BLaER1 treated with 17β-estradiol and CSF1 and Interleukin-3, amounts not matched to agents 10 nM and 100 nM (cell line): ENCODE measurements at regions not wholly inside any gene's neighbourhood (a gene's known extent, or its start where the extent isn't known, plus 50 kb on each side); places are given as distances from the start of the nearest gene placed in this dataset.

ENCODE experiments used
- H3K27ac ChIP-seq, 11 experiments: shearing (Covaris generic); formaldehyde crosslinking; 2 replicates each; pipeline ENCODE4 v1.8.1; 2022
- H3K27me3 ChIP-seq, 11 experiments: shearing (Covaris generic); formaldehyde crosslinking; 2 replicates each; pipeline ENCODE4 v1.8.1; 2022
- H3K36me3 ChIP-seq, 11 experiments: shearing (Covaris generic); formaldehyde crosslinking; 2 replicates each; pipeline ENCODE4 v1.8.1; 2022
- H3K4me1 ChIP-seq, 10 experiments: shearing (Covaris generic); formaldehyde crosslinking; 2 replicates each; pipeline ENCODE4 v1.8.1; 2022
- H3K4me2 ChIP-seq, 11 experiments: shearing (Covaris generic); formaldehyde crosslinking; 2 replicates each; pipeline ENCODE4 v1.8.1; 2022
- H3K4me3 ChIP-seq, 10 experiments: shearing (Covaris generic); formaldehyde crosslinking; 2 replicates each; pipeline ENCODE4 v1.8.1; 2022
- H3K9ac ChIP-seq, 11 experiments: shearing (Covaris generic); formaldehyde crosslinking; 2 replicates each; pipeline ENCODE4 v1.8.1; 2022
- H3K9me3 ChIP-seq, 11 experiments: shearing (Covaris generic); formaldehyde crosslinking; replicated peaks in 1 of 11; 2 replicates each; pipeline ENCODE4 v1.8.1; 2022
- H4K20me1 ChIP-seq, 11 experiments: shearing (Covaris generic); formaldehyde crosslinking; 2 replicates each; pipeline ENCODE4 v1.8.1; 2022
- Cebpa-rat ChIP-seq, 11 experiments: shearing (Covaris generic); IDR thresholded peaks; 2 replicates each; pipeline ENCODE4 v1.8.1; 2022

- Histone ChIP-seq H3K9me3 (no peaks in the 10 kb centered on the region), H3K27me3 (no peaks in the 10 kb centered on the region), H3K4me3 (no peak overlapping the region), H3K9ac (no peak overlapping the region), H3K36me3 (no peaks in the 10 kb centered on the region), H3K4me1 (no peaks in the 10 kb centered on the region), H4K20me1 (no peaks in the 10 kb centered on the region), H3K27ac (no peak overlapping the region), H3K4me2 (no peak overlapping the region)
- no peak for TF ChIP-seq Cebpa-rat (IDR thresholded peaks at IDR 0.05)
Measured at GRCh38 chr16:79926451-79927205, 326.1 kb upstream of the MAF start.

- H3K9ac ChIP-seq, result no peak overlapping the region
- H3K36me3 ChIP-seq, result no peaks in the 10 kb centered on the region
- TF ChIP-seq Cebpa-rat (IDR thresholded peaks at IDR 0.05), result no peak
- no peak overlapping the region for H3K4me2 ChIP-seq
- no peaks in the 10 kb centered on the region for H3K9me3 ChIP-seq
- H4K20me1 ChIP-seq, result no peaks in the 10 kb centered on the region
- no peaks in the 10 kb centered on the region for H3K4me1 ChIP-seq
- no peaks in the 10 kb centered on the region for H3K27me3 ChIP-seq
- H3K4me3 ChIP-seq, result no peak overlapping the region
- H3K27ac ChIP-seq, result no peak overlapping the region
Measured at GRCh38 chr16:79923431-79923830, 322.9 kb upstream of the MAF start.

- TF ChIP-seq Cebpa-rat (IDR thresholded peaks at IDR 0.05), result no peak
- no peaks in the 10 kb centered on the region for H3K4me1 ChIP-seq
- no peaks in the 10 kb centered on the region for H3K9me3 ChIP-seq
- H4K20me1 ChIP-seq, result no peaks in the 10 kb centered on the region
- no peaks in the 10 kb centered on the region for H3K27me3 ChIP-seq
- no peaks in the 10 kb centered on the region for H3K36me3 ChIP-seq
- no peak overlapping the region for H3K4me3 ChIP-seq
- H3K27ac ChIP-seq, result no peak overlapping the region
- H3K4me2 ChIP-seq, result no peak overlapping the region
- H3K9ac ChIP-seq, result no peak overlapping the region
Measured at GRCh38 chr16:79920685-79921084, 320.1 kb upstream of the MAF start.

DNA sequence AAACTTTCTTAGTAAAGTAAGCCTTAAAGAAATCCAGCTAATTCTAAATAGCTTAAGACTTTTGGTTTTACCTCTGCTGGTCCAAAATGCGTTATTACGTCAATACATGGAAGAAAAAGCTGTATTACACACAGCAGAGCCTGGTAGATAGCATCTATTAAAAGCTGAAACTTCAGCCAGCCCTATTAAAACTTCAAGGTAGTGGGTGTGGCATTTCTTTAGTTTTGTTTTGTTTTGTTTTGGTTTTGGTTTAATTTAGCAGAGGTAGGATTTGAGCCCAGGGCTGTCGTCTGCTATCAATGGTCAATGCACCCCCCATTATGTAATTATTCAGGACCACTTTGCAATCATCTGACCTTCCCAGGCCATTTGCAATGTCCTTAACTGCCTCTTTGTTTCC lies 318.4 kb upstream of the MAF start:
- H3K4me1 ChIP-seq, result no peaks in the 10 kb centered on the region
- no peak for TF ChIP-seq Cebpa-rat (IDR thresholded peaks at IDR 0.05)
- no peak overlapping the region for H3K9ac ChIP-seq
- H3K9me3 ChIP-seq, result no peaks in the 10 kb centered on the region
- no peaks in the 10 kb centered on the region for H4K20me1 ChIP-seq
- H3K4me3 ChIP-seq, result no peak overlapping the region
- H3K4me2 ChIP-seq, result no peak overlapping the region
- no peaks in the 10 kb centered on the region for H3K27me3 ChIP-seq
- no peaks in the 10 kb centered on the region for H3K36me3 ChIP-seq
- H3K27ac ChIP-seq, result no peak overlapping the region

DNA sequence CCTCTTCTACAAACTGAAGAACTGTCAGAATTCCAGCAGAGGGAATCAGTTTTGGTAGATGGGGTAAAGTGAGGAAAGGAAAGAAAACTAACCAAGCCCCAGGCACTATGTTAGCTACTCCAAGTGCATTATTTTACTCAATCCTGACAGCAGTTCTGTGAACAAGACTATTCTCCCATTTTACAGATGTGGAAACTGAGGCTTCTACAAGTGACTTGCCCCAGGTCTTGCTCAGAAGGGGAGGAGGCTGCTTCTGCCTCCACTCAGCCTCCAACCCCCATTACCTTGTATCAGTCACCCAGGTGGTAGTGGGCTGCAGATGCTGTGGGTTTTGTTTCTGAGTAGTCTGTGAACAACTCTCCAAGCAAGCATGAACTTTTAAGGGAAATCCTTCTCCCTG lies 315.2 kb upstream of the MAF start:
- Histone ChIP-seq H3K27me3 (no peaks in the 10 kb centered on the region), H3K9ac (no peak overlapping the region), H3K4me1 (no peaks in the 10 kb centered on the region), H3K27ac (no peak overlapping the region), H3K4me3 (no peak overlapping the region), H3K4me2 (no peak overlapping the region), H4K20me1 (no peaks in the 10 kb centered on the region), H3K9me3 (no peaks in the 10 kb centered on the region), H3K36me3 (no peaks in the 10 kb centered on the region)
- TF ChIP-seq Cebpa-rat (IDR thresholded peaks at IDR 0.05), result no peak

GRCh38 chr16:79914961-79915720 lies 314.6 kb upstream of the MAF start:
- no peaks in the 10 kb centered on the region for H3K4me1 ChIP-seq
- H4K20me1 ChIP-seq, result no peaks in the 10 kb centered on the region
- TF ChIP-seq Cebpa-rat (IDR thresholded peaks at IDR 0.05), result no peak
- H3K4me2 ChIP-seq, result no peak overlapping the region
- H3K27me3 ChIP-seq, result no peaks in the 10 kb centered on the region
- no peak overlapping the region for H3K27ac ChIP-seq
- H3K4me3 ChIP-seq, result no peak overlapping the region
- no peak overlapping the region for H3K9ac ChIP-seq
- H3K9me3 ChIP-seq, result no peaks in the 10 kb centered on the region
- no peaks in the 10 kb centered on the region for H3K36me3 ChIP-seq

GRCh38 chr16:79912592-79913310 lies 312.2 kb upstream of the MAF start:
- Histone ChIP-seq H3K36me3 (no peaks in the 10 kb centered on the region), H4K20me1 (no peaks in the 10 kb centered on the region), H3K27me3 (no peaks in the 10 kb centered on the region), H3K9me3 (no peaks in the 10 kb centered on the region), H3K4me1 (no peaks in the 10 kb centered on the region), H3K27ac (no peak overlapping the region), H3K9ac (no peak overlapping the region), H3K4me3 (no peak overlapping the region), H3K4me2 (no peak overlapping the region)
- no peak for TF ChIP-seq Cebpa-rat (IDR thresholded peaks at IDR 0.05)

GRCh38 chr16:79911660-79912059 lies 311.1 kb upstream of the MAF start:
- H3K9ac ChIP-seq, result no peak overlapping the region
- H3K36me3 ChIP-seq, result no peaks in the 10 kb centered on the region
- H3K27me3 ChIP-seq, result no peaks in the 10 kb centered on the region
- H3K4me1 ChIP-seq, result no peaks in the 10 kb centered on the region
- H3K4me2 ChIP-seq, result no peak overlapping the region
- no peak overlapping the region for H3K27ac ChIP-seq
- TF ChIP-seq Cebpa-rat (IDR thresholded peaks at IDR 0.05), result no peak
- no peaks in the 10 kb centered on the region for H4K20me1 ChIP-seq
- H3K9me3 ChIP-seq, result no peaks in the 10 kb centered on the region
- no peak overlapping the region for H3K4me3 ChIP-seq

GRCh38 chr16:79909571-79909970 lies 309.0 kb upstream of the MAF start:
- no peaks in the 10 kb centered on the region for H4K20me1 ChIP-seq
- H3K9me3 ChIP-seq, result no peaks in the 10 kb centered on the region
- no peak overlapping the region for H3K4me2 ChIP-seq
- H3K4me3 ChIP-seq, result no peak overlapping the region
- H3K27ac ChIP-seq, result no peak overlapping the region
- H3K4me1 ChIP-seq, result no peaks in the 10 kb centered on the region
- no peak for TF ChIP-seq Cebpa-rat (IDR thresholded peaks at IDR 0.05)
- H3K36me3 ChIP-seq, result no peaks in the 10 kb centered on the region
- no peak overlapping the region for H3K9ac ChIP-seq
- H3K27me3 ChIP-seq, result no peaks in the 10 kb centered on the region
